DND-41 (cell line): ENCODE measurements at regions not wholly inside any gene's neighbourhood (a gene's known extent, or its start where the extent isn't known, plus 50 kb on each side); places are given as distances from the start of the nearest gene placed in this dataset.

Source experiments
- ATAC-seq: fragments of 200-7000 bp; cut with Tn5 transposase; 3 replicates; pipeline ENCODE4 v1.9.1; 2021; ENCODE audit warnings: low read depth; ENCODE audit not compliant: insufficient read depth
- DNase-seq: peaks from one replicate; pipeline ENCODE4 v3.0.0-alpha.2; 2020
- H2AFZ ChIP-seq: 2 replicates; pipeline ENCODE4 v1.6.0; 2012; ENCODE audit warnings: low read depth, low read length
- H3K27ac ChIP-seq: 2 replicates; pipeline ENCODE4 v1.5.1; 2012; ENCODE audit warnings: low read length, inconsistent platforms
- H3K27me3 ChIP-seq: fragments of 200-600 bp; sonication (generic); 2 replicates; pipeline ENCODE4 v1.6.0; 2012; ENCODE audit warnings: low read length, mild to moderate bottlenecking, inconsistent platforms; ENCODE audit not compliant: insufficient read depth, poor library complexity
- H3K36me3 ChIP-seq: 2 replicates; pipeline ENCODE4 v1.5.1; 2012; ENCODE audit warnings: low read length, inconsistent platforms; ENCODE audit not compliant: insufficient read depth
- H3K4me1 ChIP-seq: 2 replicates; pipeline ENCODE4 v1.5.1; 2012; ENCODE audit warnings: mild to moderate bottlenecking, low read length; ENCODE audit not compliant: insufficient read depth
- H3K4me2 ChIP-seq: 2 replicates; pipeline ENCODE4 v1.6.0; 2012; ENCODE audit warnings: mild to moderate bottlenecking, moderate library complexity, low read length, inconsistent platforms; ENCODE audit not compliant: insufficient read depth
- H3K4me3 ChIP-seq, 2 experiments: fragments of 200-600 bp in 1 of 2; shearing (Covaris generic) in 1 of 2; 2 replicates each; pipeline ENCODE4 v1.5.1; 2012 to 2016; ENCODE audit warnings: inconsistent platforms in 2 of 2, low read length in 2 of 2, mild to moderate bottlenecking in 2 of 2, low read depth in 1 of 2, moderate library complexity in 1 of 2
- H3K79me2 ChIP-seq: 2 replicates; pipeline ENCODE4 v1.6.0; 2012; ENCODE audit warnings: low read length, inconsistent platforms; ENCODE audit not compliant: insufficient read depth
- H3K9ac ChIP-seq: 2 replicates; pipeline ENCODE4 v1.6.0; 2012; ENCODE audit warnings: low read depth, mild to moderate bottlenecking, inconsistent platforms, low read length, moderate library complexity
- H3K9me3 ChIP-seq: 2 replicates; pipeline ENCODE4 v1.5.1; 2012; ENCODE audit warnings: low read length, moderate library complexity, mild to moderate bottlenecking, inconsistent platforms; ENCODE audit not compliant: insufficient read depth, severe bottlenecking
- H4K20me1 ChIP-seq: 2 replicates; pipeline ENCODE4 v1.6.0; 2012; ENCODE audit warnings: low read length; ENCODE audit not compliant: insufficient read depth
- EZH2 ChIP-seq: IDR thresholded peaks from 3 replicates; pipeline ENCODE4 v1.6.1; 2012; ENCODE audit warnings: borderline replicate concordance, low read depth, mild to moderate bottlenecking, moderate library complexity, low read length, inconsistent platforms; ENCODE audit not compliant: severe bottlenecking
- TF ChIP-seq, protein P1 (sequence below): IDR thresholded peaks from 2 replicates; pipeline ENCODE4 v1.5.1; 2012; ENCODE audit warnings: borderline replicate concordance, low read length, moderate library complexity, mild to moderate bottlenecking; ENCODE audit not compliant: poor library complexity, severe bottlenecking; ENCODE audit errors: extremely low read depth

DNA sequence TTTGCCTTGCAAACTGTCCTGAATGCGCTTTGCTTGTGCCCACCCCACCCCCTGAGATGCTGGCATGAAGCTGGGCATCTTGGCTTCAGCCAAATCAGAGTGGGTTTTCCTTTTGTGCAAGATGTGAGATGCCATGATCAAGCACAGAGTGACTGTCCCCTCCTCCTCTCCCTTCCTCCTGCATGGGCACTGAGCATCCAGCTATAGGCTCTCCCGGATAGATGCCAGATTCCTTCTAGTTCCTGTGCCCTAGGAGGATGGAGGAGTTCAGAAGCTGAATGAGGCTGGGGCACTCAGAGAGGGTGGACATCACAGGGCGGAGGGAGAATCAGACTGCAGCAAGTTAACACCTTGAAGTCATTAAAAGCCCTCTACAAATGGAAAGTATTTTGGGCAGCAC lies 384.1 kb upstream of the CCL2 start:
- ATAC-seq, result no peak
- no peak overlapping the region for H2AFZ ChIP-seq
- H3K4me1 ChIP-seq, result no peaks in the 10 kb centered on the region
- peaks cover 24% of the 10 kb centered on the region for H3K27me3 ChIP-seq
- DNase-seq, result no peak
- H4K20me1 ChIP-seq, result no peaks in the 10 kb centered on the region
- no peak overlapping the region for H3K4me3 ChIP-seq
- H3K9ac ChIP-seq, result no peak overlapping the region
- no peaks in the 10 kb centered on the region for H3K79me2 ChIP-seq
- H3K27ac ChIP-seq, result no peak overlapping the region
- H3K36me3 ChIP-seq, result no peaks in the 10 kb centered on the region
- no peak for TF ChIP-seq EZH2
- TF ChIP-seq, protein P1, sequence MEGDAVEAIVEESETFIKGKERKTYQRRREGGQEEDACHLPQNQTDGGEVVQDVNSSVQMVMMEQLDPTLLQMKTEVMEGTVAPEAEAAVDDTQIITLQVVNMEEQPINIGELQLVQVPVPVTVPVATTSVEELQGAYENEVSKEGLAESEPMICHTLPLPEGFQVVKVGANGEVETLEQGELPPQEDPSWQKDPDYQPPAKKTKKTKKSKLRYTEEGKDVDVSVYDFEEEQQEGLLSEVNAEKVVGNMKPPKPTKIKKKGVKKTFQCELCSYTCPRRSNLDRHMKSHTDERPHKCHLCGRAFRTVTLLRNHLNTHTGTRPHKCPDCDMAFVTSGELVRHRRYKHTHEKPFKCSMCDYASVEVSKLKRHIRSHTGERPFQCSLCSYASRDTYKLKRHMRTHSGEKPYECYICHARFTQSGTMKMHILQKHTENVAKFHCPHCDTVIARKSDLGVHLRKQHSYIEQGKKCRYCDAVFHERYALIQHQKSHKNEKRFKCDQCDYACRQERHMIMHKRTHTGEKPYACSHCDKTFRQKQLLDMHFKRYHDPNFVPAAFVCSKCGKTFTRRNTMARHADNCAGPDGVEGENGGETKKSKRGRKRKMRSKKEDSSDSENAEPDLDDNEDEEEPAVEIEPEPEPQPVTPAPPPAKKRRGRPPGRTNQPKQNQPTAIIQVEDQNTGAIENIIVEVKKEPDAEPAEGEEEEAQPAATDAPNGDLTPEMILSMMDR, result no peak
- no peak overlapping the region for H3K4me2 ChIP-seq
- H3K9me3 ChIP-seq, result no peaks in the 10 kb centered on the region

DNA sequence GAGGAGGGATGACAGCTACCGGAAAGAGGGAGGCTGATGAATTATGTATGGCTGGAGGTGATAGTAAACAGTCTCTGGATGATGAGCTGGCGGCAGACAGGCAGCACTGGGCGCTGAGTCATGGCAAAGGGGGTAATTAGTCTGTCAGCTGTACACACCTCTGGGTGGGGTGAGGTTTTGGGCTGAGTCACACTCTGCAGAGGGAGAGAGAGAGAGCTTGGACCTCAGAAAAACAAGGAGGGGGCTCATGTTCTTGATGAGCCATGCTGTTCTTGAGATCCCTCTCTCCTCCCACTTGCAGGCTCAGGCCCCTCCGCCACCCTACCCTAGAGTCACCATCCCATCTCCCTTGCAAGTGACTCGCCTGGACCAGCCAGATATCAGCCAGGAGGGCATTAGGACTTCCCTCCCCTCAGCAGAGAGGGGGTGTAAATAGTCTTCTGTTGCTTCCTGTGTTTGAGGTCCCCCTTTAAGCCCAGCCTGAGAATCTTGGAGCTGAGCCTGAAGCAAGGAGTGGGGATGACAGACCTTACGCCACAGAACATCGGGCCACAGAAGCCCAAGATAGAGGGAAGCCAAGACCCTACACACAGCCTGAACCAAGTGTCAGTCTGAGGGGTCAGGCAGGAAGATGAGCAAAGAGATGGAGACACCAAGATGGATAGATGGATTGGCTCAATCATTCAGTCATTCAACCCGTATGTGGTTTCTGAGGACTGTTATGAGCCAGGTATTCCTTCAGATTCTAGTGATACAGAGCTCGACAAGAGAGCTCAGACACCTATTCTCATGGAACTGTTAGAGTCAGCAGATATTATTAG lies 383.2 kb upstream of the CCL2 start:
- Histone ChIP-seq H3K27ac (no peak overlapping the region), H3K4me3 (no peak overlapping the region), H2AFZ (no peak overlapping the region), H3K36me3 (no peaks in the 10 kb centered on the region), H4K20me1 (no peaks in the 10 kb centered on the region), H3K9ac (no peak overlapping the region), H3K27me3 (peaks cover 30% of the 10 kb centered on the region), H3K4me1 (no peaks in the 10 kb centered on the region), H3K79me2 (no peaks in the 10 kb centered on the region), H3K9me3 (no peaks in the 10 kb centered on the region), H3K4me2 (no peak overlapping the region)
- no peak for ATAC-seq
- no peak for TF ChIP-seq EZH2
- TF ChIP-seq, protein P1, result no peak
- DNase-seq, result no peak

DNA sequence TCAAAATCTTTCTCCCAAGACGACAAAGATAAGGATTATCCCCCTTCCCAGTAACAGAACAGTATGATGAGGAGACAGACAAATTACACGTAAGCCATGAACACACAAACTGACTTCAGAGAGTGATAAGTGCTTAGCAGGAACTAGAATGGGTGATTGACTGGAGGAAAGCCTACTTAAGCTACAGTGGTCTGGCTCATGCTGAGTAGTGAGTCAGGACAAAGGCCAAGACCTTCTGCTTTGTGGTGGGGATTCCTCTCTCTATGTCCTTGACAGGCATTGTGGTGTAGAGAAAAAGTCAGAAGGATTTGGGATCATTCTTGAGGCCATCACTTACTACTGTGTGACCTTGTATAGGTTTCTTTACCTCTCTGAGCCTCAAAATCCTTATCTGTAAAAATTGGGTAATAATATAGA lies 381.9 kb upstream of the CCL2 start:
- Histone ChIP-seq H3K4me1 (no peaks in the 10 kb centered on the region), H3K9ac (no peak overlapping the region), H4K20me1 (no peaks in the 10 kb centered on the region), H3K9me3 (no peaks in the 10 kb centered on the region), H3K27me3 (peaks cover 30% of the 10 kb centered on the region), H3K4me2 (no peak overlapping the region), H3K36me3 (no peaks in the 10 kb centered on the region), H2AFZ (no peak overlapping the region), H3K79me2 (no peaks in the 10 kb centered on the region), H3K4me3 (no peak overlapping the region), H3K27ac (no peak overlapping the region)
- DNase-seq (no peak), ATAC-seq (no peak)
- TF ChIP-seq EZH2, result no peak

DNA sequence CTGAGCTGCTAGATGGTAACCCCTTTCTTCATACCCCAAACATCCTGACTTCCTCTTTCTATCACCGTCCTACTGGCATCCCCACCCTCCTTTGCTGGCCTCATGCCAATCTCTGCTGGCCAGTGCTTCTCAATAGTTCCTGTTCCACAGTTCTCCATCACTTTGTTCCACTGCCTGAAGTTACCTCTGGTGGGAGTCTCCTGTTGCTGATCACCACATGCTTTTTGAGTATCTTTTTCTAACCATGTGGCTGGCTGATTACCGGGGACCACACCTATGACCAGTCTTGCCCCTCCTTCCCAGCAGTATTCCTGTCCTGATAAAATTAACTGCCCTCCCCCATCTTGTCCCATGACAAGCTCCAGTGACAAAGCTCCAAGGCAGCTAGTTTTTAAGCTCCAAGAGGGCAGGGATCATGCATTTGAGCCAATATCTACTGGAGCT lies 380.4 kb upstream of the CCL2 start:
- no peaks in the 10 kb centered on the region for H3K9me3 ChIP-seq
- no peak for DNase-seq
- H3K9ac ChIP-seq, result no peak overlapping the region
- H3K27me3 ChIP-seq, result peaks cover 30% of the 10 kb centered on the region
- no peaks in the 10 kb centered on the region for H3K4me1 ChIP-seq
- TF ChIP-seq EZH2, result no peak
- TF ChIP-seq, protein P1, result no peak
- H3K27ac ChIP-seq, result no peak overlapping the region
- H2AFZ ChIP-seq, result no peak overlapping the region
- no peak overlapping the region for H3K4me2 ChIP-seq
- H3K4me3 ChIP-seq, result no peak overlapping the region
- no peak for ATAC-seq
- H3K36me3 ChIP-seq, result no peaks in the 10 kb centered on the region
- H3K79me2 ChIP-seq, result no peaks in the 10 kb centered on the region
- H4K20me1 ChIP-seq, result no peaks in the 10 kb centered on the region
